HCT116 (cell line): ENCODE measurements at regions not wholly inside any gene's neighbourhood (a gene's known extent, or its start where the extent isn't known, plus 50 kb on each side); places are given as distances from the start of the nearest gene placed in this dataset.

ENCODE experiments used
- POLR2A ChIP-seq: IDR thresholded peaks from 2 replicates; pipeline ENCODE4 v1.7.0; 2011; ENCODE audit warnings: borderline replicate concordance; ENCODE audit not compliant: insufficient read depth, insufficient read length; ENCODE audit errors: extremely low read depth
- SRF ChIP-seq: IDR thresholded peaks from 2 replicates; pipeline ENCODE4 v1.6.1; 2012; ENCODE audit warnings: low read depth
- TF ChIP-seq, protein P1 (sequence below): IDR thresholded peaks from 2 replicates; pipeline ENCODE4 v1.6.1; 2012
- TF ChIP-seq, protein P2 (sequence below): IDR thresholded peaks from 2 replicates; pipeline ENCODE4 v1.6.1; 2012; ENCODE audit warnings: low read depth

DNA sequence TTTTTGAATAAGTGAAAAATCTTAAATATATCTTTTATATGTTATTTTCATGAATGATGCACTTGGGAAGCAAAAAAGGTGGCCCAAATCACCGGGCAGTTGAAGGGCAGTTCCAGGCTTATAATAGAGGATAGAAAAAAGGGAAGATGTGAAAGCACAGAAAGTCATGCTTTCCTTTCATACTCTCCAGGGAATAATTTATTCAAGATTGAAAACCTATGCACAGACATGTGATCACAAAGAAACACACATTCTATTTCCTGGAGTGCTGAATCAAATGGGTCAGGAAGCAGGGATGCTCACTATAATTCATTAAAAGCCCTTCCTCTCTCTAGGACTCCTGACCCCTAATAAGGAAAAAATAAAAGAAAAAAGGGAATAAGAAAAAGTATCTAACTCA is 66.1 kb upstream of the USP38 start:
- TF ChIP-seq, protein P1, sequence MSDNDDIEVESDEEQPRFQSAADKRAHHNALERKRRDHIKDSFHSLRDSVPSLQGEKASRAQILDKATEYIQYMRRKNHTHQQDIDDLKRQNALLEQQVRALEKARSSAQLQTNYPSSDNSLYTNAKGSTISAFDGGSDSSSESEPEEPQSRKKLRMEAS, result no peak
- TF ChIP-seq SRF (no peak), POLR2A (no peak)
- TF ChIP-seq, protein P2, sequence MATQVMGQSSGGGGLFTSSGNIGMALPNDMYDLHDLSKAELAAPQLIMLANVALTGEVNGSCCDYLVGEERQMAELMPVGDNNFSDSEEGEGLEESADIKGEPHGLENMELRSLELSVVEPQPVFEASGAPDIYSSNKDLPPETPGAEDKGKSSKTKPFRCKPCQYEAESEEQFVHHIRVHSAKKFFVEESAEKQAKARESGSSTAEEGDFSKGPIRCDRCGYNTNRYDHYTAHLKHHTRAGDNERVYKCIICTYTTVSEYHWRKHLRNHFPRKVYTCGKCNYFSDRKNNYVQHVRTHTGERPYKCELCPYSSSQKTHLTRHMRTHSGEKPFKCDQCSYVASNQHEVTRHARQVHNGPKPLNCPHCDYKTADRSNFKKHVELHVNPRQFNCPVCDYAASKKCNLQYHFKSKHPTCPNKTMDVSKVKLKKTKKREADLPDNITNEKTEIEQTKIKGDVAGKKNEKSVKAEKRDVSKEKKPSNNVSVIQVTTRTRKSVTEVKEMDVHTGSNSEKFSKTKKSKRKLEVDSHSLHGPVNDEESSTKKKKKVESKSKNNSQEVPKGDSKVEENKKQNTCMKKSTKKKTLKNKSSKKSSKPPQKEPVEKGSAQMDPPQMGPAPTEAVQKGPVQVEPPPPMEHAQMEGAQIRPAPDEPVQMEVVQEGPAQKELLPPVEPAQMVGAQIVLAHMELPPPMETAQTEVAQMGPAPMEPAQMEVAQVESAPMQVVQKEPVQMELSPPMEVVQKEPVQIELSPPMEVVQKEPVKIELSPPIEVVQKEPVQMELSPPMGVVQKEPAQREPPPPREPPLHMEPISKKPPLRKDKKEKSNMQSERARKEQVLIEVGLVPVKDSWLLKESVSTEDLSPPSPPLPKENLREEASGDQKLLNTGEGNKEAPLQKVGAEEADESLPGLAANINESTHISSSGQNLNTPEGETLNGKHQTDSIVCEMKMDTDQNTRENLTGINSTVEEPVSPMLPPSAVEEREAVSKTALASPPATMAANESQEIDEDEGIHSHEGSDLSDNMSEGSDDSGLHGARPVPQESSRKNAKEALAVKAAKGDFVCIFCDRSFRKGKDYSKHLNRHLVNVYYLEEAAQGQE, result no peak
